Nucleus accumbens (tissue), 56 donors: ENCODE measurements at regions not wholly inside any gene's neighbourhood (a gene's known extent, or its start where the extent isn't known, plus 50 kb on each side); places are given as distances from the start of the nearest gene placed in this dataset.
"Not testable (repeated sequence)": the region's sequence is repeated elsewhere in the genome, so short reads cannot be mapped to it uniquely, and the experiment has no call there.

Experiments used
- DNase-seq, 56 donors: peaks; one replicate each; lab custom pipeline; 2025; lab: John Stamatoyannopoulos, UW

DNA sequence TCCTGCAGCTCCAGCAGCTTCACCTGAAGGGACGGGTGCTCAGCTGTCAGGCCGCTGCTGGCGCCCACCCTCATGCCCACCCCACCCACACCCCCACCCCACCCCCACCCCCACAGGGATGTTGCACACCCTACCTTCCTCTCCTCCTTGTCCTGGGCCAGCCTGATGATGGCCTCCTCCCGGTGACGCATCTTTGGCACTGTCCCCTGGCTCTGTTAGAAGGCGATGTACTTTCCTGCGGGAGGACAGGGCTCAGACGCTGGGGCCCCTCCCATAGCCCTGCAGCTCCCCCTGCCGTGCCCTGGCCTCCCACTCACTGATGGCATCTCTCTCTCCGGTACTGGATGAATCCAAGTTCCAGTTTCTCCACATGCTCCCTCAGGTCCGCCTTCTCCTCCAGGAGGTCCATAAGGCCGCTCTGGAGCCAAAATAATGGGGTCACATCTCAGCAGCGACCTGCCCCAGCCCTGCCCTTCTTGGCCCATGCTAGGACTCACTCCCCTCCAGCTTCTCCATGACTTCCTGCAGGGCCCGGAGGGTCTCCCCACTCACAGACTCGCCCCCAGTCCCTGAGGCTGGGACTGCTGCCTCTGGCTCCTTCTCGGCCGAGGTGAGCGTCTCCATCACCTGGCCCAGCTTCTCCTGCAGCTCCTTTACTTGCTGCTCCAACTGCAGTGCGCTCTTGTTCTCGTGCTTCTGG, 55.2 kb downstream of the GOLGA8B start:
- DNase-seq, result not testable (repeated sequence)

DNA sequence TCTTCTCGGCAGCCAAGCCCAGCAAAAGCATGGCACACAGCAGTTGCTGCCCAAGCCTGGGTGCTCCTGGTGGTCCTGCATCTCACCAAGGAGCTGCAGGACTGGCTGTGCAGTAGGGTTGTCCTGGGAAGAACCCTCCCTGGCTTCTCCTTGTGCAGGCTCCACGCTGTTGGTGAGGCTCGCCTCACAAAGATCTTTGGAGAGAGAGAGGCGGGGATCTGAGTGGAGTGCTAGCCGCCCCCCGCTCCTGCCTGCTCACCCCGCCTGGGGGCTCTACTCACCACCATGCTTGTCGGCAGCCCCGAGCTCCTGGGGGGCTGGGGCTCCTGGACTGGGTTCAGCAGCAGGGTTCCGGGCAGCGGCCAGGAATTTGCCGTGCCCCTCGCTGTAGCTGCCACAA, 55.8 kb downstream of the GOLGA8B start:
- not testable (repeated sequence) for DNase-seq

GRCh38 chr15:34523849-34524248, 59.6 kb downstream of the GOLGA8B start:
- not testable (repeated sequence) for DNase-seq

DNA sequence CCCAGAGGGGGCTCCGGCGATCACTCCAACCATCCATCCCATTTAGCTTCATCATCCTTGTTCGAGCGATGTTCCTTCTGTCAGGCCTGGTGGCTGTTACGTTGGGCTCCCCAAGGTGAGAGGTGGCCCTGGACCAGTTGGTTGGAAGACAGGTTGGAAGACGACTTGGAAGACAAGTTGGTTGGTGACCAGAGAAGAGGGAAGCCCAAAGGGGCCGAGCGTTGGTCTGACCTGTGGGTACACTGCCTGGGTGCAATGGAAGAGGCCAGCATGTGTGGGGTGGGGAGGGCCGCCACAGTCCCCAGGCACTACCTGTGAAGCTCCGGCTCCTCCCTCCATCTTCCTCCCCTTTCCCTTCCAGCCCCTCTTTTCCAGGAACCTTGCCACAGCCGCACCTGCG, 60.9 kb downstream of the GOLGA8B start:
- not testable (repeated sequence) for DNase-seq

GRCh38 chr15:34521802-34522485, 61.5 kb downstream of the GOLGA8B start:
- DNase-seq, result not testable (repeated sequence)

- no peak for DNase-seq
These were observed 62.9 kb downstream of the GOLGA8B start for GRCh38 chr15:34520566-34520965.

- DNase-seq, result not testable (repeated sequence)
These were observed 63.4 kb downstream of the GOLGA8B start for GRCh38 chr15:34520010-34520409.

DNA sequence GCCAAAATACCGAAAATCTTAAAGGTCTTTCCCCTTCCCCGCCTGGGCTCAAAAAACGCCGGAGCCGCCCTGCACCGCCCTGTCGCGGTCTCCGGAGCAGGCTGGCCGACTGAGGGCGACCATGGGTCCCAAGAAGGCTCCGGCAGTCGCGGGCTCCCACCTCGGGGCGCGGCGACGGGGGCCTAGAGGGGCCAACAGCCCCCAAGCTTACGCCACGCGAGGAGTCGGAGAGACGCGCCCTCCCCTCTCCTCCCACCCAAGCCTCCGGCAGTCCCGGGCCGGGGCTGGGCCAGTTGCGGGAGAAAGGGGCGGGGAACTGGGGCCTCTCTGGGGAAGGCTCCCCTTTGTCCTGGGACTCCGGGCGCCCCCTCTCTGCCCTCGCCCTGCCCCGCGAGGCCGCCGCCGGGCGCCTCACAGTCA, 69.2 kb downstream of the GOLGA8B start:
- DNase-seq, result peak in 29 of 56 donors; percentile 2 to 70 (median 32)

- DNase-seq, result no peak
These were observed 70.8 kb downstream of the GOLGA8B start for GRCh38 chr15:34512628-34513027.

DNA sequence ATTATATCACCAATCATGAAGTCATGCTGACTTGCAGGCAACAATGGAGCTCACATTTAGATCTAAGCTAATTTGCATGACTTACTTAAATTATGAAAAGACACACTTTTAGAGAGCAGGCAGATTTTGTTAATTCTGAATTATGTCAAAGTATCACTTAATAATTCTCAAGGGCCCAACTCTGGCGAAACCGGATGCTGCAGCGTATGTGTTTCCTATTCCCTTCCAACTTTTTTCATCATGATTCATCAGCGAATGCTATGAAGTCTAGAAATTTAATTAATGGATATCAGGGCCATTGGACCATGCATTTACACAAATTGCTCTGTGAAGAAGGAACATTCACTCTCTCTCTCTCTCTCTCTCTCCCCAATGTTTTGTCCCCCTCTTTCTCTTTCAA, 63.5 kb upstream of the GOLGA8A start:
- no peak for DNase-seq

- no peak for DNase-seq
These were observed 58.8 kb upstream of the GOLGA8A start for GRCh38 chr15:34496207-34496995.

GRCh38 chr15:34495707-34496106, 58.1 kb upstream of the GOLGA8A start:
- DNase-seq, result not testable (repeated sequence)

DNA sequence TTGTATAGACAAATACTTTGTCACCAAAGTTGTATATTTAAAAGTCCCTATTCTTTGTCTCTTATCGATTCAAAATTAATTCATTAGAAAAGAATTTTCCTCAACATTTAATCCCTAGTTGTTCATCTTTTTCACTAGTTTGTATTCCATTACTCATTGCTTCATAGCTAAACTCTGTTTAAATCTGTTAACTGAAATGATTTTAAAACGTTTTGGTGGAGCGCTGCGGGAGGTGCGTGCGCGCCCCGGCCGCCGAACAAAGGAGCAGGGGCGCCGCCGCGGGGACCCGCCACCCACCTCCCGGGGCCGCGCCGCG, 56.4 kb upstream of the GOLGA8A start:
- DNase-seq, result no peak

- DNase-seq, result no peak
These were observed 55.4 kb upstream of the GOLGA8A start for GRCh38 chr15:34493001-34493400.

DNA sequence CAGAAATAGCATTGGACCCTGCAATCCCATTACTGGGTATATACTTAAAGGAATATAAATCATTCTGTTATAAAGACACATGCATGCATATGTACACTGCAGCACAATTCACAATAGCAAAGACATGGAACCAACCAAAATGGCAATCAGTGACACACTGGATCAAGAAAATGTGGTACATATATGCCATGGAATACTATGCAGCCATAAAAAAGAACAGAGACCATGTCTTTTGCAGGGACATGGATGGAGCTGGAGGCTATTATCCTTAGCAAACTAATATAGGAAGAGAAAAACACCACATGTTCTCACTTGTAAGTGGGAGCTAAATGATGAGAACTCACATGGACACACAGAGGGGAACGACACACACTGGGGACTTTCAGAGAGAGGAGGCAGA, 53.9 kb upstream of the GOLGA8A start:
- not testable (repeated sequence) for DNase-seq

GRCh38 chr15:34490417-34491193, 53.0 kb upstream of the GOLGA8A start:
- DNase-seq, result no peak

GRCh38 chr15:34488973-34489959, 51.7 kb upstream of the GOLGA8A start:
- not testable (repeated sequence) for DNase-seq
